NCI-H1436 (cell line): ENCODE measurements at regions not wholly inside any gene's neighbourhood (a gene's known extent, or its start where the extent isn't known, plus 50 kb on each side); places are given as distances from the start of the nearest gene placed in this dataset.
A peak's percentile ranks its signal among the peaks of the same experiment; 100 is the strongest.
"Not testable (repeated sequence)": the region's sequence is repeated elsewhere in the genome, so short reads cannot be mapped to it uniquely, and the experiment has no call there.

Experiments
- DNase-seq: peaks from one replicate; lab custom pipeline; 2025; lab: John Stamatoyannopoulos, UW

GRCh38 chr3:64388886-64389285 lies 163.6 kb upstream of the PRICKLE2 start:
- no peak for DNase-seq

DNA sequence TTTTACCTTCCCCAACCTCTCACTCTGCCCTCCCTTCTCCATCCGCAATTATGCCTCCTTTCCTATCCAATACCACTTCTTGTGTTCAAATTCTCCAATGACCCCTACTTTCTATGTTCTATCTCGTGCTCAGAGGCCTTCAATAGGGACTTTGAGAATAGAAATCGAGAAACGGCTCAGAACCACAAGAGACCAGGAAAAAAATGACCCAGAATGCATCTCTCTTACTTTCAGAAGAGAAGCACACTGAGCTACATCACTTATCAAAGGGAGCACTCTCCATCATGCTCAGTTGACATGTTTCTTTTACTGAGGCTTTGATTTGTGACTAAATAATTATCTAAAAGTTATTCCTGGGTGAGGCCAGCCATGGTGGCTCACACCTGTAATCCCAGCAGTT lies 162.4 kb upstream of the PRICKLE2 start:
- no peak for DNase-seq

- peak; percentile 30 for DNase-seq
Measured at GRCh38 chr3:64385277-64385676, 160.0 kb upstream of the PRICKLE2 start.

- no peak for DNase-seq
Measured at GRCh38 chr3:64384561-64384960, 159.3 kb upstream of the PRICKLE2 start.

GRCh38 chr3:64382153-64382552 lies 156.9 kb upstream of the PRICKLE2 start:
- no peak for DNase-seq

DNA sequence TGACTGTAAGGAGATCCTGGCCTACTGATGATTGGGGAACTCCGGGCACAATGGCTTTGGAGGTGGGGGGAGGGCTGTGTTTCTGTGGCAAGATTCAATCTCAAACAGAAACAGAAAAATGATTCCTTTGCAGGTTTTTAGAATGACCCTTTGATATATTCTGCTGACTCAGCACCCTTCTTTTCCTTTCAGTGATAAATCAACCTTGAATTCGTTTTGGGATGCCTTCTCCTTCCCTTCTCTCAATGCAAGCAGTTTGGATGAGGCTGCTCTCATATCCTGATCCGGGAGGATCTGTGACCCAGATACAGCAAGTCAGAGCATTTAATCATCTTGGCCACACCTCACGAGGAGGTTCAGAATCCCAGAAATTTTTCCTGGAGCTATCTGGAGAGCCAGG lies 156.1 kb upstream of the PRICKLE2 start:
- DNase-seq, result no peak

- no peak for DNase-seq
Measured at GRCh38 chr3:64380546-64380945, 155.3 kb upstream of the PRICKLE2 start.

GRCh38 chr3:64379221-64379620 lies 154.0 kb upstream of the PRICKLE2 start:
- DNase-seq, result no peak

- DNase-seq, result no peak
Measured at GRCh38 chr3:64377942-64378341, 152.7 kb upstream of the PRICKLE2 start.

- no peak for DNase-seq
Measured at GRCh38 chr3:64375737-64376136, 150.5 kb upstream of the PRICKLE2 start.

DNA sequence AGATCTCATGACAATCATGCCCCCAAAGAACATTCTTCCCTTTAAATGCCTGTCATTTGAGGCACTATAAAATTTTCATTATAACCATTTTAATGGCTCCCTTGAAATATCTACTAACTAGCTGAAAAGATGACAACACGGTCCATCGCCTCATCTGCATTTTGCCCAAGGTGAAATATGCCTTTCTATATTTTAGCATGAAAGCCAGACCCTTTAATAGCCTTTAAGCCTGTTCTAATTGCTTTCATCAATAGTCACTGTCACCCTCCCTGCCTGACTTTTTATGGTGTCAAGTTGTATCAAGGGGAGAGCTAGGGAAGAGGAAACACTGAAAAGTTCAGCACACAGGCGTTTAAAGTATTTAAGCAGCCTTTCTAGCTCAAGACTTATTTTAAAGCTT lies 144.1 kb upstream of the PRICKLE2 start:
- DNase-seq, result no peak

DNA sequence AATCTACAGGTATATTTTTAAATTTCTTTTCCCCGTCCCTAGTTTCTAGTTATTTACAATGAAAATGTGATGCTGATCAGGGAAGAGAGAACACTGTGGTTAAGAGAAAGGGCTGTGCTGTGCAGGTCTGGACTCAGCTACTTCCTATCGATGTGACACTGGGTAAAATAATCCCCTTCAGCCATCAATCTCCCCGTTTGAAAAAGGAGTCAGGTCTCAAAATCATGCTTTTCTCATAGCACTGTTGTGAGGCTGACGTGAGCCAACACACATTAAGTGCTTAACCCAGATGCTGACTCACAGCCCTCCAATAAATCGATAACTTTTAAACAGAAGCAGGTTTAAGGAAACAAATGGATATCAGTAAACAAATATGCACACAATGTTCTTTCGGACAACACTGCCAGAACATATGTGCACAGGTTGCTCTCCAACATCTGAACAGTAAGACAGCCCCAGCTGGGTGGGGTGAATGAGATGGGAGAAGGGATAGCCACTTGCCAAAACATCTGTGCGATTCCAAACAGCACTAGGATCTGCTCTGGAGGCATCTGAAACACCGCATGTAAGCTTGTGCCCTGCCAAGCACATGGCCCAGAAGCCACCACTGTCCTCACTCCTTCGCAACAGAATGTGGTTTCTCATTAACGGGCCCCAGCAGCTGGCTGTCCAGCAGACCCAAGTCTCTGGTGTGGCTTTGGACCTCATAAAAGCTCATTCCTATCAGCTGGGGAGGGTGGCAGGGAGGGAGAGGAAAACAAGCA lies 143.2 kb upstream of the PRICKLE2 start:
- DNase-seq, result no peak

DNA sequence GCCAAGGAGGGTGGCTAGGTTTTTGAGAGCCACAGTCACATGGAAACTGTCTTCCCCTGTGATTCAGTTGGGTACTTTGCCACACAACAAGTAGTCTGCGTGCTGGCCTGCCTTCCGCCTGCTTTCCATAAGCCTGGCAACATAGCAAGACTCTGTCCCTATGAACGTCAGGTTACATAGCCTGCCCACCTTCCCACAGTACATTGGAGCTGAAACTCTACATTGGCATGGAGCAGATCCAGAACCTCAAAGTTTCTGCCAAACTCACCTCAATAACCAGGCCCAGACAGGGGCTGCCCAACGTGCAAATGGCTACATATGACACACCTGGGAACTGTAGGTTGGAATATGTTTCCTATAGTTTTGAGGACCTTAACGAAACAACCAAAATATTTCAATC lies 140.6 kb upstream of the PRICKLE2 start:
- DNase-seq, result no peak

GRCh38 chr3:64363842-64364241 lies 138.6 kb upstream of the PRICKLE2 start:
- DNase-seq, result no peak

GRCh38 chr3:64361962-64362735 lies 136.9 kb upstream of the PRICKLE2 start:
- DNase-seq, result no peak

DNA sequence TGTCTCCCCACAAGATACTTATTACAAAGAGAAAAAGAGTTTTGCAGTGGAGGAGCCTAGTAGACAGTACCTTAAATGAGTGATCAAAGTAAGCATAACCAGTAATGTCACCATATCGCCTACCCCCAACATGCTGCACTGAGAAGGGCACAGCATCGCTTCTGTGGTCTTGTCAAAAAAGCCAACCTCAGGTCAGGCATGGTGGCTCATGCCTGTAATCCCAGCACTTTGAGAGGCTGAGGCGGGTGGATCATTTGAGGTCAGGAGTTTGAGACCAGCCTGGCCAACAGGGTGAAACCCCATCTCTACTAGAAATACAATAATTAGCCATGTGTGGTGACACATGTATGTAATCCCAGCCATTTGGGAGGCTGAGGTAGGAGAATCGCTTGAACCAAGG lies 135.8 kb upstream of the PRICKLE2 start:
- not testable (repeated sequence) for DNase-seq

DNA sequence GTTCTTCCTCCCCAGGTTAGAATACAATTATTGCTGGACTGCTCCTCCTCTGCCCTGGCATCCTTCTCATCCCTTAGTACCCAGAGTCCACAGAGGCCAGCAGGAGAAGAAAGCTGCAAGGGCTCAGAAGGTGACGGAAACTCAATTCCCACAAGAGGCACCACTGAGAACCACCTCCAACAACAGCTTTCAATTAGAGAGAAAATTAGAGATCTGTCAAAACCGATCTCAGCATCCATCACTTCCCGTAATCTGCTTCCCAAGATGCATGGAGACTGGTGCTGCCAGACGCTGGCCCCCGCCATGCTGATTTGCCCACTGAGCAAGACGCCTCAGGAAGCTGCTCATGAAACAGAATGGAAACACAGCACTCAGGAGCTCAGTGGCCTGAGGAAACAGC lies 135.0 kb upstream of the PRICKLE2 start:
- no peak for DNase-seq

- no peak for DNase-seq
Measured at GRCh38 chr3:64359735-64360134, 134.5 kb upstream of the PRICKLE2 start.

- no peak for DNase-seq
Measured at GRCh38 chr3:64358853-64359252, 133.6 kb upstream of the PRICKLE2 start.

DNA sequence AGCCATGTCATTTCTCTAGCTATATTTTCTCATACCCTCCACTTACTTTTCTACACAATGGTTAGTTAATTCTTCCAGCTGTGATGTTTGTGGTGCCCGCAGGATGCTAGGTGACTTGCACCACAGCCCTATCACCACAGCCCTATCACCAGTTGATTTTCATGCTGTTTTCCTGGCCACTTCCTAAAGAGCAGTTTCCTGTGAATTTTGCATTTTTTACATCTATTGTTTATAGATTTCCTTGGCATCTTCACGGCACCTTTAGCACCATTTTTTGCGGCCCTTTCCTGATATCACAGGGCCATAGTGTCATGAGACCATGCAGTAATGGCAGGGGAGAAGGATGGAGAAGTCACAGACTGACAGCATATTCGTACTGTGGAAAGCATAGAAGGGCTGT lies 132.9 kb upstream of the PRICKLE2 start:
- no peak for DNase-seq

DNA sequence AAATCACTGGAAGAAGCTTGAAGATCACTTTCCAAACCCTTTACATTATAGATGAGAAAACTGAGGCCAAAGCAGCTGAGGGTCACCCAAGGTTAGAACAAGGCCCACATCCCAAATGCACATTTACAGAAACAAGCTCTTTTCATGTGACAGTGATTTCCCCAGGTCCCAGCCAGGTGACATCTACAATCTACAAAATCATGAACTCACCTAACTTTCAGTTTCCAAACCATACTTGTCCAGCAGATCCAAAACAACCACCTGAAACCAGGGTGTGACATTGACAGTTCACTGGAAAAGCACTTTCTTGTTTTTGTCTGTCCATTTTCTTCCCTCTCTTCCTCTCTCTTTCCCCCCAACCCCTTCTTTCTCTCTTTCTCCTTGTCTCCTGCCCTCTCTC lies 132.2 kb upstream of the PRICKLE2 start:
- no peak for DNase-seq

DNA sequence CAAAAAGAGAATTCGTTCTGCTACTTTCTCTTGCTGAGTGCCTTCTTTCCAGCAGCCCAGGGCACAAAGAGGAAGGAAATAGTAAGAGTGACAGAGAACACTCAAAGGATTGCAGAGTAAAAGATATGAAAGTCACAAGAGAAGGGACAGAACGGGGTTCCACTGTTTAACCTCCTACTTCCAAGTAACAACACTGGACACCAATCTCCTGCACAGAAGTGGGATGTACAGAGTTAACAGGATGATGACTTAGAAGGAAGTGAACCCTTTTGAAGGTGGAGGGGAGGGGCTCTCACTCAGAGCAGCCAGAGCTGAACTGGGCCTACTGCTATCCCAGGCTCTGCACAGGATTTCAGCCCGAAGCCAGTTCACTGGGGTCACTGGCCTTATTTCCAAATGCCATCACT lies 130.1 kb upstream of the PRICKLE2 start:
- no peak for DNase-seq

DNA sequence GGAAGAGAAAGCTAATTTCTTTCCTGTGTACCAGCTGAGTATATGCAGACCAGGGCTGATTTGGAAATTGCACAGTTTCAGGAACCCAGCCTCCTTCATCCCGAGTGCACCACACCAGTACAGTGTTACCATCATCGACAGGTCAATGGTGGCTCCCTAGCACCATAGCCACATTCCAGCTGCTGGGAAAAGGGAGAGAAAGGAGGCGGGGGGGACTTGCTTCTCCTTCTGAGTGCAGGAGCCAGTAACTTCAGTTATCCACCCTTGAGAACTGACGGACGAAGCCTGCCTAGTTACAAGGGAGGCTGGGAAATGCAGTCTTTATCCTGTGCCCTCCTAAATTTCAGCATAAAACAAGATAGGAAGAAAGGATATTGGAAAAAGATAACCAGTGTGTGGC lies 129.7 kb upstream of the PRICKLE2 start:
- no peak for DNase-seq

DNA sequence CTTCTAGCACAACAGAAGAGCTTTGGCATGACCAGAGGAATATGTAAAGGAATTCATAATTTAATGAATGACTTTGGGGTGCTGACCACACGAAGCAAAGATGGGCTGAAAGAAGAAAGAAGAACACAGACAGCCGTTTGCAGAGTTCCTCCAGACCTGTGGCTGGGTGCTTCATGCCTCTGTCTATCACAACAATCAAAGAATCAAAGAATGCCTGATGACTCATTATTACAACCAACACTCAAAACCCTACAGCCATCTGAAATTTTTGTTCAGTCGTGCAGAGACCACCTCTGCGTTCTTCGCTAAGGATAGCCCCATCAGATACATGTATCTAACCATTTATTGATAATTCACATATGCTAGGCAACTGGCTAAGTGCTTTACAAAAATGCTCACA lies 129.0 kb upstream of the PRICKLE2 start:
- no peak for DNase-seq
